Thymus (tissue), 11 donors: ENCODE measurements at regions not wholly inside any gene's neighbourhood (a gene's known extent, or its start where the extent isn't known, plus 50 kb on each side); places are given as distances from the start of the nearest gene placed in this dataset.

Source experiments
- DNase-seq, 9 donors: peaks; one replicate each; pipeline ENCODE4 v3.0.0-alpha.2; 2013; ENCODE audit warnings: low spot score in 9 of 9, low read depth in 6 of 9, missing footprints in 1 of 9
- H3K27ac ChIP-seq, 2 donors: one replicate each; pipeline ENCODE4 v1.5.1; 2013; ENCODE audit warnings: control low read depth in 1 of 2, low read depth in 1 of 2, low read length in 1 of 2, mild to moderate bottlenecking in 1 of 2, moderate library complexity in 1 of 2
- H3K27me3 ChIP-seq, 2 donors: one replicate each; pipeline ENCODE4 v1.5.1; 2013; ENCODE audit warnings: low read length in 1 of 2; ENCODE audit not compliant: control insufficient read depth in 2 of 2, insufficient read depth in 1 of 2
- H3K36me3 ChIP-seq, 2 donors: one replicate each; pipeline ENCODE4 v1.5.1; 2013; ENCODE audit warnings: low read length in 1 of 2, mild to moderate bottlenecking in 1 of 2, moderate library complexity in 1 of 2; ENCODE audit not compliant: control insufficient read depth in 2 of 2, insufficient read depth in 2 of 2
- H3K4me1 ChIP-seq, 2 donors: one replicate each; pipeline ENCODE4 v1.5.1; 2013; ENCODE audit warnings: low read length in 2 of 2; ENCODE audit not compliant: control insufficient read depth in 2 of 2, insufficient read depth in 2 of 2
- H3K4me3 ChIP-seq, 2 donors: one replicate each; pipeline ENCODE4 v1.5.1; 2013; ENCODE audit warnings: low read length in 2 of 2, control low read depth in 1 of 2, mild to moderate bottlenecking in 1 of 2
- H3K9me3 ChIP-seq, 2 donors: one replicate each; pipeline ENCODE4 v1.5.1; 2013; ENCODE audit warnings: low read length in 1 of 2, mild to moderate bottlenecking in 1 of 2; ENCODE audit not compliant: control insufficient read depth in 2 of 2, insufficient read depth in 1 of 2
- WGBS: extraction: QIAGEN DNeasy Blood & Tissue Kit; methylation state at CpG from one replicate; pipeline ENCODE4 v1.1.7; 2013; 5-methylcytosine and 5-hydroxymethylcytosine counted together
- donor health status: healthy.

DNA sequence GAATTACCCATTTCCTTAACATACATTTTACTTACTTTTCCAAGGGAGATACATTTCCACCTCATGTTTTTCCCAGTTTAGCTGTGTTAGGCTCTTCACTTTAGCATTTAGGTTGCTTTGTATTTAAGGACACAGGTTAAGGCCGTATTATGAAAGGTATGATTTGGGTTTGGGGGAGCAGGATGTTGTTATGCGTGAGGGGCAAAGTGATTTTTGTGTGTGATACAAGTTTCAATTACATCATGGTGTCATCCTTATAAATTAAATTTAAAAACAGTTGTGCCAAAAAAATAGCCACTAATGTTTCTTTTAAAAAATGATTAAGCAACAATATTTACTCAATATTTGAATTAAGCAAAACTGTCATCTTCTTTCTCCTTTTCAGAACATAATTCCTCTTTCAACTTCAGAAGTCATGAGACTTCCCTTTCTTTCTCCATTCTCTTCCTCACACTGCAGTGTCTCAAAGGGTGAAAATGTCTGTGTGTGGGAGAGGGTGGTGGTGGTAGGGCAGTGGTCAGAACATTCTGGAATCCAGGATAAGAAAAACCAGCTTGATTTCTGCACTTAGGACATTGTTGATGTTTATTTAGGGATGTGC lies 126.2 kb downstream of the KCNRG start:
- Histone ChIP-seq H3K4me1 (no peaks in the 10 kb centered on the region), H3K36me3 (no peaks in the 10 kb centered on the region), H3K9me3 (no peaks in the 10 kb centered on the region), H3K27ac (no peak overlapping the region), H3K27me3 (no peaks in the 10 kb centered on the region), H3K4me3 (no peak overlapping the region)
- 96% methylated on average over 2 of the region's 2 CpGs for WGBS
- no peak for DNase-seq

DNA sequence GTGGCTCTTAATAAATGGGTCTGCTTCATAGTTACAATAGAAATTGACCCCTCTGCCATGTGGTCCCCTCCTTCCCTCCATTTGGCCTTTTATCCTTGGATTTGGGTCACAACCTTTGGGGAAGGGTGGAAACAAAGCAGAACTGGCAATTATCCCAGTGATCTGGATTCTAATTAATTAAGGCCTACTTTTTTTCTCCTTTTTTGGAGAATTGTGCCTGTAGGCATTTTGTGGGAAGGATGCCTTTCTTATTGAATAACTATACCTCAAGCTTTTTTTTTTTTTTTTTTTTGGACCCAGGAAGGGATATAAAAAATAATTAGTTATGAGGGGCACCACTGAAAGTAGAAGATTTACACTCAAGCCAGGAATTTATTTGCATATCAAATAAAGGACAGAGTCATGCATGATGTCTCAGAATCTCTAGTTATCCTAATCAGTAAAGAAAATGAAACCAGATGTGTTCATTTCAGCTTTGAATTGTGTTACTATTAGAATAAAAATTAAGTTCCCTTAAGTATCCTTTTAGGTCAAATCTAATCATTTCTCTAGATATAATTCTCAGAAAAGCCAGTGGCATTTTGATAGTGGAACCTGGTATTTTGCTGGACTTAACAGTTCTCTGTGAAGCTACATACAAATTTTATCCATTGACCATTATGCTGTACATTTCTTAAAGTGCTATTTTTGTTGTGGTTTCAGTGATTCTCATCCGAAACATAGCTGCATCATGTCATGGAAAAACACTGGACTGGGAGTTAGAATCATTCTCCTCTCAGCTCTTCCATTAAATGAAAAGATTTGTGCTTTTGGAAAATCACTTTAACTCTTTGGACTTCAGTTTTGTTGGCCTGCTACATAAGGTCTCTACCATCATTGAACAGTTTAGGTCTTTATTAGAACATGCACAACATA lies 129.3 kb downstream of the KCNRG start:
- H3K4me3 ChIP-seq: no peak overlapping the region
- H3K4me1 ChIP-seq: no peaks in the 10 kb centered on the region
- WGBS: 91% methylated on average over 1 of the region's 1 CpG
- no peak for DNase-seq
- H3K27ac ChIP-seq: no peak overlapping the region
- no peaks in the 10 kb centered on the region for H3K36me3 ChIP-seq
- H3K9me3 ChIP-seq: no peaks in the 10 kb centered on the region
- no peaks in the 10 kb centered on the region for H3K27me3 ChIP-seq

DNA sequence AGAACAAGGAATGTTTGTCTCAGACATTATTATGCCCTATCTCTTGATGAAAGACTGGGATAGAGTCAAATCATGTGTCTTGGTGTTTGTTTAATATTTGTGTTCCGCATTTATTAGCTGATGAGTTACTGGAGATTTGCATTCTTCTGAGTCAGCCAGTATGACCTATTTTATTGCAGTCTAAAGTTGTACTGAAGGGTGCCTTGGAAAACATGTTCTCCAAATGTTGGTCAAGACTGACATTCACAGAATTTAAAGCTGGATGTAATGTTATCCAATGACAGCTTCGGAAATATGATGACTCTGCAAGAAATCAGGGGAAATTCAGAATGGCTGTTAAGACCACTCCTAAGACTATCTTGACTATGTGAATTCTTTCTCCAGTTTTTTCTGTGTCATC lies 134.0 kb downstream of the KCNRG start:
- H3K9me3 ChIP-seq: no peaks in the 10 kb centered on the region
- H3K36me3 ChIP-seq: no peaks in the 10 kb centered on the region
- no peak overlapping the region for H3K4me3 ChIP-seq
- 97% methylated on average over 2 of the region's 2 CpGs for WGBS
- H3K27ac ChIP-seq: no peak overlapping the region
- DNase-seq: no peak
- H3K27me3 ChIP-seq: no peaks in the 10 kb centered on the region
- H3K4me1 ChIP-seq: peaks cover 0 to 3% of the 10 kb centered on the region in 2 donors

DNA sequence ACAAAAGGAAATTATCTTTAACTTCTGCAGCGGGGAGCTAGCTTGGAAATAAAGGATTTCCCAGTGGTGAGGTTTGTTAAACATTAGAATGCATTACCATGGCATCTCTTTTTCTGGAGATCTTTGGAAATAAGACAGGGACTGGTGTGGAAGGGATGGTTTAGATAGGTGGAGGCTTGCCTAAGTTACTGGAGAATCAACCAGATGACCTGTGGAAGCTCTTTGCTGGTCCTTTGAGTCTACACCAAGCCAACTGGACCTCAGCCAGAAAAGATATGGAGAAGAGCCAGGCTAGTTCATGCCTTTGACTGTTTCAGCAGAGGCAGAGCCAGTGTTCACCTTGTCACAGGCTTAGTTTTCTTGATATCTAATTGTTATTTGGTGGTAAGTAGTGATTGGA lies 134.7 kb downstream of the KCNRG start:
- H3K27me3 ChIP-seq: no peaks in the 10 kb centered on the region
- no peak for DNase-seq
- H3K36me3 ChIP-seq: no peaks in the 10 kb centered on the region
- H3K4me1 ChIP-seq: peaks cover 0 to 3% of the 10 kb centered on the region in 2 donors
- H3K9me3 ChIP-seq: no peaks in the 10 kb centered on the region
- no peak overlapping the region for H3K4me3 ChIP-seq
- 97% methylated on average over 1 of the region's 1 CpG for WGBS
- H3K27ac ChIP-seq: no peak overlapping the region

DNA sequence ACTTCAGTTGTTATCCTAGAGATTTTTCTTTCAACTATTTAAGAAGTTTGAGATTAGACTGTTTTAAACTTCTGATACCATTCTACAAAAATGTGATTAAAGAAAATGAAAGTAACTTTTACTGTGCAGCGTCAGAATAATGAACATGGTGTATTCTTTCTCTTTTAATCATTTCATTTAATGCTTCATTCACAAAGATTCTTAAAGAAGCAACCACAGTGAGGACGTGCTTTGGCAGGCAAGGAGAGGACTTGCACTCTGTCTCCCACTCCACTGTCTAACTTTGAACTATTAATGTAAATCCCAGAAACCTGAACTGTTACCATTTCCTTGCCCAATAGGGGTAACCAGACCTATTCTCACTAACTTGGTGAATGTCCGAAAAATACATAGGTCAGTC lies 137.0 kb downstream of the KCNRG start:
- DNase-seq: peak in 1 of 9 donors; percentile 34
- Histone ChIP-seq H3K36me3 (no peaks in the 10 kb centered on the region), H3K4me1 (peaks cover 0 to 3% of the 10 kb centered on the region in 2 donors), H3K27me3 (no peaks in the 10 kb centered on the region), H3K9me3 (no peaks in the 10 kb centered on the region), H3K27ac (no peak overlapping the region), H3K4me3 (no peak overlapping the region)
- WGBS: 33% methylated on average over 3 of the region's 3 CpGs

DNA sequence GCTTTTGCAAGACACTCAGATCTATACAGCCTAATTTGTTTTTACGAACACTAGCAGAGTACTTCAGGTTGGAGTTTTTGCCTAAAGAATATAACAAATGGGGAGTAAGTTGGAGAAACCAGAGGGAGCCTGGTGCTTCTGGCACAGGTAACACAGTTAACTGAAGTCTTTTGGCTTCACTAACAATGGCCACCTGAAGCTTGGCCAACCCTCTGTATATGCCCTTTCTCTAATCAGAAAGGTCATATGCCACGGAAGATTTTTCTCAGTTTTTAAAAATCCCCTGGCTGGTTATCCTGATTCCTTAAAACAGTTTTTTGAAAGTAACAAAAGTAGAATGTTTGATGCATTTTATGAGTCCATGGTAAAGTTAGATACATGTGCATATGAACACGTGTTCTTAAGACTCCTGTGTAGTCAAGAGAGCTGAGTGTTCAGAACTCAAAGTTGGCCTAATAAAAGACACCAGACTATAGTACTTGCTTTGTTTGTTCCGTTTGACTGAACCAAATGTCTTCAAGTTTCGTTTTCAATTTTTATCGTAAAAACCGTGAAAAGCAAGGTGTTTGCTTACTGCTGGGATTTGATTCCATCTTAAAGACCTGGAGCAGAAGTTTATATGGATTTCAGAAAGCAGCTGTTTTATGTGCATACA lies 137.5 kb downstream of the KCNRG start:
- no peak overlapping the region for H3K4me3 ChIP-seq
- no peaks in the 10 kb centered on the region for H3K36me3 ChIP-seq
- H3K27me3 ChIP-seq: no peaks in the 10 kb centered on the region
- no peak for DNase-seq
- peaks cover 0 to 3% of the 10 kb centered on the region in 2 donors for H3K4me1 ChIP-seq
- H3K27ac ChIP-seq: no peak overlapping the region
- no peaks in the 10 kb centered on the region for H3K9me3 ChIP-seq
- WGBS: 89% methylated on average over 7 of the region's 7 CpGs

DNA sequence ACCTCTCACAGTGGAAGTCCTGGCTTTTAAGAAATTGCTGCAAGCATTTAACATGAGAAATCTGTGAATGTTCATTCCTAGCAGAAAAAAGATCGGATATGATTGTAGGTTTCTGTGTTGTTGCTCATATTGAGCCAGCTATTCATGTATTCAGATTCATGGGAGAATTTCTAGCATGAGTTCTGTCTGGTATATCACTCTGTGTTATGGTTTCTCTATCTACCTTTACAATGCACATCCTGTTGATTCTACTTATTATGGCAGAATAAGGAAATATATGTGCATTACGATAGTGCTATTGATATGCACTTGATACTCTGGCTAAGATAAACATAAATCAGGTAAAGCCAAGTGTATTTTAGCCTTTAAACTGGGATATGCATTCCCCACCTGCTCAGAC lies 138.2 kb downstream of the KCNRG start:
- Histone ChIP-seq H3K27me3 (no peaks in the 10 kb centered on the region), H3K36me3 (no peaks in the 10 kb centered on the region), H3K9me3 (no peaks in the 10 kb centered on the region), H3K27ac (no peak overlapping the region), H3K4me1 (peaks cover 0 to 3% of the 10 kb centered on the region in 2 donors), H3K4me3 (no peak overlapping the region)
- no peak for DNase-seq
- WGBS: 98% methylated on average over 2 of the region's 2 CpGs

DNA sequence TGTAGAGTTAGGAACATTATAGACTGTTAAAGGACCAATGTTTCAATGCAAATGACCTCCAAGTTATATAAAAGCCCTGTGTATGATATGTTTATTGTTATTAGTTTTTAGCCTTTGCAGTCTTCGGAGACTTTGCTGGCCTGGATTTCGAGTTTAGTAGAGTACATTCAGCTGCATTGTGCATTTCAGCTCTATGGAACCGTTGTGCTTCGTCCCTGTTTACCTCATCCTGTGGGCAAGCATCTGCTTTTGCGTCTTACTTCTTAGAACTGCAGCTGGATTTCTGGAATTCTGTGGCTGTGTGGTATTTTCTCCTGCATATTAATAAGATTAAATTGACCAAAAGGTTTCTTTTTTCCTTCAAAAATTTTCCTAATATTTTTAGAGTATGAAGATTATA lies 138.6 kb downstream of the KCNRG start:
- WGBS: 81% methylated on average over 5 of the region's 5 CpGs

DNA sequence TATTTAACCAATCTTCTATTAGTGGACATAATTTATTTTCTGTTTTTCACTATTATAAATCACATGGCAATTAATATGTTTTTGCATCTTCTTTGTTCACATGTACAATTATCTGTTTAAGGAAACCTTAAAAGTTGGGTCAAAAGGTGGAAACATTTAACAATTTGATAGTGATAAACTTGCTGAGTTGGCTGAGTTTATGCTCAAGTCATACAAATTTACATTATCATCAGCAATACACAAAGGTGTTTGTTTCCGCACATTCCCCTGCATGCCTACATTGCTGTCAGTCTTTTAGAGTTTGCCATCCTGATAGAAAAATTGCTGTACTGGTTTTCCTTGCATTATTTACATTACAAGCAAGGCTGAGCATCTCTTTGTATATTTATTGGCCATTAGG lies 139.5 kb downstream of the KCNRG start:
- Histone ChIP-seq H3K36me3 (no peaks in the 10 kb centered on the region), H3K27me3 (no peaks in the 10 kb centered on the region), H3K9me3 (no peaks in the 10 kb centered on the region), H3K4me3 (no peak overlapping the region), H3K4me1 (peaks cover 4 to 11% of the 10 kb centered on the region in 2 donors), H3K27ac (no peak overlapping the region)
- no peak for DNase-seq
- 99% methylated on average over 1 of the region's 1 CpG for WGBS

More for the DNA sequence above, 138.6 kb downstream of the KCNRG start:
- Histone ChIP-seq H3K27me3 (no peaks in the 10 kb centered on the region), H3K4me1 (peaks cover 0 to 4% of the 10 kb centered on the region in 2 donors), H3K9me3 (no peaks in the 10 kb centered on the region), H3K4me3 (no peak overlapping the region), H3K27ac (no peak overlapping the region), H3K36me3 (no peaks in the 10 kb centered on the region)
- no peak for DNase-seq
